NCI-H128 (cell line): ENCODE measurements at regions not wholly inside any gene's neighbourhood (a gene's known extent, or its start where the extent isn't known, plus 50 kb on each side); places are given as distances from the start of the nearest gene placed in this dataset.

Experiments
- DNase-seq: peaks from one replicate; lab custom pipeline; 2025; ENCODE audit not compliant: unreplicated experiment; lab: John Stamatoyannopoulos, UW

DNA sequence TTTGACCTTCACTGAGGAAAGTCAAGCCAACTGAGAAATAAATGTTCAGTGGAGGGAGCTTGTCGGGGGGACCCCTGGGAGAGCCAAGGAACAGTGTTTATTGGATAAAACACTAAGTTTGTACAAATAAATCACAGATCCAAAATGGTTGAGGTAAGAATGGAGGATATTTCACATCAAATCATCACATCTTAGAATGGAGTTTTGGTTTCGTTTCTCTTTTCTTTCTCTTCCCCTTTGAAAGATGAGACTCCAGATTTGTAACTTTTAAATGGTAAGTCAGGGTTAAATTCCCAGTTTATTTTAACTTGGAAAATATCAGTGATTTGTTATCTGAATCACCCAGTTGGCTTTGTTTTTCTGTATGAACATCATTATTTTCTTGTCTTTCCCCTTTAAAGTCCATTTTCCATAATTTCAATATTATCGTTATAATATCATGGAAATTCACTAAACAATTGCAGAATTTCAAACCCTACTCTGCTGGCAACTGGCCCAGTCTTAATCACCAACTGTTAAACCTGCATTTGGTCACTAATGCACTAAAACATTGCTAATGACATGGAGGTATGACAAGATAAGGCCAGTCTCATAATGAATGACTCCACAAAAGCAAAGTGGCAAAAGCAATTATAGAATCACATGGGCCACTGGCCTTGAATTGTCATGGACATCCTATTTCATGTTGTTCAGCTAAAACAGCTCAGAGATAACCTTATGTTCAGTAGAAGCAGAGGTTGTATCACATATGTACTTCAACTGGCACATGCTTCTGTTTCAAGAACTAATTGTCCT lies 295.1 kb downstream of the SHOX2 start:
- DNase-seq = no peak

DNA sequence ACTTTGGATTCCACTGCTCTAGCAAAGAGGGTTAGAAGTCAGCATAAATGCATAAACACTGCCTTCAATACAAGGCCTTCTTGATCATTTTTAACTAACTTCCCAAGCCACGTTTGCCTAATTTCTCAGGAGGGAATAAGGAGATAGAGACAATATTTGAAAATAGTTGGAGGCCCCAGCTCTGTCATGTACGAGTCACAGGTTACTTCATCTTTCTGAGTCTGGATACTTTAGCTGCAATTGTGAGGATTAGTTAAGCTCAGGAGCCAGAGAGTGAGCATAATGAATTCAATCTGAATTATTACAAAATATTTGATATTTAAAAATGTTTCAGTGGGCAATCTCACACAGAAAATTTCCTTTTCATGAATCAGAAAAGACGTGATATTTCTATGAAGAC lies 298.9 kb downstream of the SHOX2 start:
- no peak for DNase-seq

DNA sequence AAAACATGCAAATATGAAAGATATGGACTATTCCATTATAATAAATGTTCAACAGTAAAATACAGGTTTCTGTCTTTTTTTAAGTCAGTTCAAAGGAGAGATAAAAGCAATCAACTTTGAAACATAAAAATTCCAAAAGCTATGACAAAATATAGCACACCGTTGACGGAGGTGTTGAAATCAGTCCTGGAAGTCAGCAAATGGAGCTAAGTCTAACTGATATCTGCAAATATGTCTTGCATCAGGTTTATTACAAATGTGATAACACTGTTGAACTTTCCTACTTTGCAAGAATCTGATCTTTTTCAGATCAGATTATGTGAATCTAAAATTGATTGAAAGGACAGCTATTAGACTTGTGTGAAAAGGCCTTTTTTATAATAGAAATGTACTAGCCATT lies 300.7 kb downstream of the SHOX2 start:
- DNase-seq = no peak

DNA sequence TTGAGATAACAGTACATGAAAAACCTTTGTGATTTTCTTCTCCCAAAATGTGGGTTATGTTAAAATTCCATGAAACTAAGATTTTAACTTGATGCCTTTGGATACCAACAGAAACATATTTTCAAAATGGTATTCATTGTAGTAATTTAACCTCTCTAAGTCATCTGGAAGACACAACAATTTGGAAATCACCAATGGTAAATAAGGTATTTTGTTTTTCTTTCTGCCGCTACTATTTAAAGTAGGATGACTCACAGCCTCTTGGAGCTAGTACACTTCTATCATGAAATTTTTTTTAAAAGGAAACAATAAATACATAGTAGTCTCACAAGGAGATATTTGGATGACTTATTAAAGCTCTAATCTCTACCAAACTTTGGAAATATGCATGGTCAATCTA lies 291.6 kb upstream of the VEPH1 start:
- DNase-seq = no peak

DNA sequence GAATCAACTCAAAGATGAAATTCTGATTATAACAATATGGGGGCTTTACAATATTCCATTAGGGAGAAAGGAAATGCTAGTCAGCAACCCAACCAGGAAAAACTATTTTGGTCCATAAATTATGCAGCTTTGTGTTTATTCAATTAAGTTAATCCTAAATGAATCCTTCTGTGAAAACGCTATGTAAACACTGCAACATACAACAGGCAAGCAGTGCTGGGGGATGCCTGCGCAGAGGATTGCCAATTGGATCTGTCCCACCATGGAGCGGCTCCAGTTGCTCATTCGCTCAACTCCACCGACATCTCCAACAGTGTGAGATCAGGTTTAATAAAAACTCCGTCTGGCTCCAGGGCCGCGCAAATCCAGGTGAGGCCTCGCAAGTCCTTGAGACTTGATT lies 290.5 kb upstream of the VEPH1 start:
- DNase-seq = no peak

DNA sequence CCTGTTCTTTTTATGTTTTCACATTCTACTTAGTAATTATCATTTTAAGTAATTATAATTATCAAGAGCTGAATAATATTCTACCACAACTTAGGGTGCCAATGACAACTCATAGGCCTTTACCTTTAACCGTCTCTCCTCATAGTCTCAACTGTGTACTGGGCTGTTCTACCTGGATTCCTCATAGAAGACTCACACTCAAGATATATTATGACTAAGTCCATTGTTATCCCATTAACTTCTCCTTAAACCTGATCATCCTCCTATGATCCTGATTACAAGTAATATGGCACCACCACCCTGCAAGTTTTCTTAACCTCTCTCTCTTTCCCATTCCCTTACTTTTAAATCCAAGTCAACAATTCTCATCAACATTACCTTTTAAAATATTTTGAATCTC lies 285.9 kb upstream of the VEPH1 start:
- DNase-seq = no peak

DNA sequence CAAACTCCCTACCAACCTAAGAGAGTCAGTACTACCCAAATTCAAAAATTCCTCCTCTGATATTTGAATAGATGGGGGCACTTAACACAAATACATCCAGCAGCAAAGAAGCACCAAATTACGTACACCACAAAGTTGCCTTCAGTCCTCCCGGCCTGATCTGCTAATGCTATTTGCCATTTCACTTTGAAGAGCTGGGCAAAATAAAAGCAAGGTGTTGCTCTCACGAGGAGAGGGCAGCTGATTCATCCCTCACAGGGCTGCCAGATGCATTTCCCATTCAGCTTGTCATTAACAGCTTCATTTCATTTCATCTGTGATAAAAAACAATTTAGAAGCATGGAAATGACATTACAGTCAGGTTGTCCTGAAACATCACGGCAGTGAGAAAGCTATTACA lies 283.4 kb upstream of the VEPH1 start:
- peak; percentile 27 for DNase-seq

DNA sequence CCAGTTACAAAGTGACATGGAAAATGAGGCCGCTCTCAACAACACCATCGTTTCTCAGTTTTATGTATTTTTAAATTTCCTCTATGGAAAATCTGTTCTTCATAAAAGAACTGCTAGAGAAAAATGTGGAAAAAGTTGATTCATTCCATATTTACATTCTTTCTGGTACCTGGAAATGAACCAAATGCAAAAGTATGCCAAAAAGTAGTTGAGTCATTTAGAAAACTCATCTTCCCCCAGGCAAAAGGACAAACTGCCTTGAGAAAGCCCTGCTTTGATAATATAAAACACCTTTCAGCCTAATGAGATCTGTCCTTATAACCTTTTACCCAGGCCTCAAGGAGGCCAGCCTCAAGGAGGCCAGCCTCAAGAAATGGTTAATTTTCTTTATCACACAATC lies 283.0 kb upstream of the VEPH1 start:
- DNase-seq = no peak

DNA sequence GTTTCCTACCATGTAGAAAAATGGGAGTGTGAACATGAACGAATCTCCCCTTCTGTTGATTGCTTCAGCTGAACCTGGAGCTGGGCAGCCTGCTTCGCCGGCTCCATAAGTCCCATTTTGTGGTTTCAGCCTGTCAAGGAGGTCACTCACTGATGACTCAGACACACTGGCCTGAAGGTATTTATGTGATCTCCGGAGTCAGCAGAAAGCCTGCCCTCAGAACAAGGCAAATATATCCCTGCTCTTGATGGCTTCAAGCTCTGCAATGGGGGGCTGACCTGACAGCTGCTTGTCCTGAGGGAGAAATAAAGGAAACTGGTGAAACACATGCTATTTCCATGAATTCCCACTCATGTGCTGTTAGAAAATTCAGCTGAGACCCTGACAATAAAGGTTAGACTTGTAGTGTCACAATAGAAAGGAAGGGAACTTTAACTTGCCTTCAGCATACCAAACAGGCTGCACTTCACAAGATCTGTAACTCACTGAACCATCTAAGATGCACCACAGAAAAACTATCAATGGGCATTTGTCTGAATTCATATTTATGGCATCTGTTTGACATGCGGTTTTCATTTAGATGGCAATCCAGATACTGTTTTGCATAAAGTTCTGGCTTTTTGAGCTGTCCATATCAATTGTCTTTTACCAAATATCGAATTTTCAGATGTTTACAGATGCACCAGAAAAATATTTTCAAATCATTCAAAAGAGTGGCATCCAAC lies 282.0 kb upstream of the VEPH1 start:
- DNase-seq = no peak

DNA sequence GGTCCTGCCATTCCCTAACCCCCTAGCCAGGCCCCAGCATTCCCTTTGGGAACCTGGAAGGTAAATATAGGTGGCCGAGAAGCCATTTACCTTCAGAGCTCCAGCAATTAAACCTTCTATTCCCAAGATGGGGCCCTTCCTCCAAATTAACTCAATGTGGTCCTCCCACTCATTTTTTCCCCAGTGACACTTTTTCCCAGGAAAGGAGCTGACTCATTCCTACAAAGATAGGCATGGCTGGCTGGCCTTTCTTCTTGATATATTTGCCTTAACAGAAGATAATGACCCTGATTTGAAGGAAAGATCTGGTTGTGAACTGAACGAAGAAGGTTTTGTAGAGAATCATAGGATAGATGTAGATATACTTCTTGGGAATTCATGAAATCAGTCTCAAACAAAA lies 279.0 kb upstream of the VEPH1 start:
- no peak for DNase-seq

DNA sequence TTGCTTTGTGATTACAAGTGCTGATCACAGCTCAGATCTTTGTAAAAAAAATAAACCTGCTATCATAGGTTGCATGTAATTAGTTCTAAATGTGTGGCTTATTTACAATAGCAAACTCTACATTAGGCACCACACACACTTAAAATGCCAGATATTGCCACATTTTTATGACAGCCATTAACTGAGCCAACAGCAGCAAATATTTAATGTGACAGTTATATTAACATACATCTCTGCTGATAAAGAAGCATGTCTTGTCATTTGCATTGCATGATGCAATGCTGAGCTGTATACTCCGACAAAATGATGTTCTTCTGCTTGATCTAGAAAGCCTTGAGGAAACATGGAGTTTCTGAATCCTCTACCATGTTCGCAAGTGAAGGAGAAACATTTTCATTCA lies 273.6 kb upstream of the VEPH1 start:
- no peak for DNase-seq

DNA sequence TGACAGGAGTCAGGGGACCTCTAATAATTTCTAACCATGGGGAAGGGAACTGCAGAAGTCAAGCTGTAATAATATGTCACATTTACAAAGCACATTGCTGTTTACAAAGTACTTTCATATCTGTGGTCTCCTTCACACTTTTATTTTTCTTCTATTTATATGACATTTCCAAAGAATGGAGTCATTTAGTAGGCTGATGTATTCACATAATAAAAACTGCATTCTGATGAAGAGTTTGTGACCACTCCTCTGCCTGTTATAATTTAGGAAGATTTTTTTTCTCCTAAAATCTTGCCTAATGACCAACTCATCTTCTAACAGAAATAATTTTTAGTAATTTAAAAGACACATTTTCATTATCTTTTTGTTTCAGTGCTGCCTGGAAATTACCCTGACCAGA lies 272.2 kb upstream of the VEPH1 start:
- DNase-seq = no peak

DNA sequence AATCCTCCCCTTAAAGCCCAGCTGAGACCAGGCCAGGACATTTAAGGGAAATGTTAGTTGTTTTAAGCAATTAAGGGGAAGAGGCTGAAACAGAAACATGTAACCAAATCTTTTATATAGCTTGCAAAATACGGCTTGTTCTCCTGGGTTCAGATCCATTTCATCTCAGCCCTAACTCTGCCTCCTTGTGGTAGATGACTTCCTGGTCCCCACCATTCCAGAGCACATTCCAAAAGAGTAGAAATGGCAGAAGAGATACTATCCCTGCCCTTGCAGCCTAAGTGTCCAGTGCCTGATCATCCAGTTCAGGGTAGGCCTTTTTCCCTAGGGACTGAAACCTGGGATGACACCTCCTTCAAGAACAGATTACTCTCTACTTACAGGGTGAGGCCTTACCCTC lies 266.2 kb upstream of the VEPH1 start:
- no peak for DNase-seq

DNA sequence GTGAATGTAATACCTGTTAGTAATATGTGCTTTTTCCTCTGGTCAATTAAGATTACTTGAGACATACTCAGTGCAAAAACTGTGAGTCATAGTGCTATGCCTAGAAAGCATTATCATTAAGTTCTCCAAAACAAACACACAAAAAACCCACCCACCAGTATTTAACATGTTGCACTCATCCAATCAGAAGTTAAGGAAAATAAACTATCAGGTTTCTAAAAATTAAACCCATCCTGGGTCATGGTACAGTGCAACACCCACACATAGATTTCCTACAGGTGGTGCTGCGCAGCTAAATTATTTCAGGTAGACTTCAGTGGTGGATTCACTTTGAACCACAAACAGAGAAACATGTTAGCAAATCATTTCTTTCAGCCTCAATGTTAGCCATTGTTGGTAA lies 264.4 kb upstream of the VEPH1 start:
- DNase-seq = no peak

DNA sequence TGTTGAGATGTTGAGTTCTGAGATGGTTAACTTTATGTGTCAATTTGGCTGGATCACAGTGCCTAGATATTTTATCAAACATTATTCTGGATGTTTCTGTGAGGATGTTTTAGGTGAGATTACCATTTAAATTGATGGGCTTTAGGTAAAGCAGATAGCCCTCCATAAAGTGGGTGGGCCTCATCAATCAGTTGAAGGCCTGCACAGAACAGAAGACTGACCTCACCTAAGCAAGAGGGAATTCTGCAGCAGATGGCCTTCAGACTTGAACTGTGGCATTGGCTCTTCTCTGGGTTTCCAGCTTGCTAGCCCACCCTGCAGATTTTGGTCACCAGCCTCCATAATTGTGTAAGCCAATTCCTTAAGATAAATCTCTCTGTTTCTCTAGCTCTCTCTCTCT lies 260.4 kb upstream of the VEPH1 start:
- DNase-seq = no peak

DNA sequence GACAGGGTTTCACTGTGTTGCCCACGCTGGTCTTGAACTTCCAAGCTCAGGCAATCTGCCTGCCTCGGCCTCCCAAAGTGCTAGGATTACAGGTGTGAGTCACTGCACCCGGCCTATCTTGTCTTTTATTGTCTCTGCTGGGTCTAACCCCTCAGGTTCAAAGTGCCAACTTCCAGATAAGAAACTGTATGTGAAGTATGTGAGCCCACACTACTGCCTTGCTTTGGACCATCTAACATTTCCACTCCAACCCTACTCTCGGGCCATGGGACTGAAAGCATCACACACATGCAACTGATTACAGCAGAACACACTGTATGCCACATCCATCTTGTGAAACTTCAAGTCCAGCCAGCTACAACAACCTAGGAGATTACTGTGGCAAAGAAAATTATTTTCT lies 256.1 kb upstream of the VEPH1 start:
- no peak for DNase-seq

DNA sequence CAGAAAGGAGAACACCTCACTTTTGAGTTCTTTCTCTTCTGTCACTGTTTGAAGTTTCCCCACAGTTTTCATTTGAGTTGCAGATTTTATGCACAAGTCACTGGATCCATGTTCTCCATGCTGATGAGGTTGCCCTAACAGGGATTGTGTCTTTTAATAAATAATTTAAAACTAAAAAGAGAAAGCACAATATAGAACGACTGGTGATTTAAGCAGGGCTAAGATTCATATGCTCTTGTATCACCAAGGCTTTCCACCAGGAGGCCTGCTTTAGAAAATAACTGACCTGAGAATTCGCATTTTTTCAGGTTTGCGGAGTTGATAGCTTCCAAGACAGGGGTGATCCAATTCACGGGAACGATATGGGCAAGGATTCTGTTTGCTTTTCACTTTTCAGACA lies 252.0 kb upstream of the VEPH1 start:
- no peak for DNase-seq

DNA sequence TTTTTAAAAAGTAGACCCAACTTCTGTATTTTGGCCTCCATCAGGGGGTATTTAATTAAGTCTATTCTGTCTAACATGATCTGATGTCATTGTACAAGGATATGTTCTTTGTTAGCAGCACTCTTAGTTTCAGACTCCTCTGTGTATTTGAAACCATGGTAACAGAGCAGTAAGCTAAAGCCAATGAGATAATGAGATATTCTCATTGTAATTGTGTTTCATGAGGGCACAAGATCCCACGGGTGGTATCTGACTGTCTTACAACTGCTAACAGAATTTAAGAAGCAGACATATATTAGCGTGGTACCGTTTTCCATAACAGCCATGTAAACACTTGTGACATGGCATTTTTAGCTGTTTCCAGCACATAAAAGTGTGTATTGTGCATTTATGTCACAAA lies 251.2 kb upstream of the VEPH1 start:
- DNase-seq = no peak

DNA sequence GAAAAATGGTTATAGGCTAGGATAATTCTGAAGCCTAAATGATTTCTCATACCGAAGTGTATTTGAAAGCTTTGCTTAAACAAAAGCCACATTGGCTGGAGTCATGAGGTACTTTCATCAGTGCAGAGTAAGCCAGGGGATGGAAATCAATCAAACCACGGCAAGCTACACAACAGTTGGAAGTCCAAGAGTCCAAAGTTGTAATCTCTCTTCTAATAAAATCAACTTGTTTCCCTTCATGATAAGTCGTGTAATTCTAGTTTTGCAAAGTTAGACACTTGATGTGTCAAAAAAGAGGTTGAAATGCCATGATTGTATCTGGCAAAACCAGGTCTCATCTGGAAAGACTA lies 250.5 kb upstream of the VEPH1 start:
- no peak for DNase-seq

DNA sequence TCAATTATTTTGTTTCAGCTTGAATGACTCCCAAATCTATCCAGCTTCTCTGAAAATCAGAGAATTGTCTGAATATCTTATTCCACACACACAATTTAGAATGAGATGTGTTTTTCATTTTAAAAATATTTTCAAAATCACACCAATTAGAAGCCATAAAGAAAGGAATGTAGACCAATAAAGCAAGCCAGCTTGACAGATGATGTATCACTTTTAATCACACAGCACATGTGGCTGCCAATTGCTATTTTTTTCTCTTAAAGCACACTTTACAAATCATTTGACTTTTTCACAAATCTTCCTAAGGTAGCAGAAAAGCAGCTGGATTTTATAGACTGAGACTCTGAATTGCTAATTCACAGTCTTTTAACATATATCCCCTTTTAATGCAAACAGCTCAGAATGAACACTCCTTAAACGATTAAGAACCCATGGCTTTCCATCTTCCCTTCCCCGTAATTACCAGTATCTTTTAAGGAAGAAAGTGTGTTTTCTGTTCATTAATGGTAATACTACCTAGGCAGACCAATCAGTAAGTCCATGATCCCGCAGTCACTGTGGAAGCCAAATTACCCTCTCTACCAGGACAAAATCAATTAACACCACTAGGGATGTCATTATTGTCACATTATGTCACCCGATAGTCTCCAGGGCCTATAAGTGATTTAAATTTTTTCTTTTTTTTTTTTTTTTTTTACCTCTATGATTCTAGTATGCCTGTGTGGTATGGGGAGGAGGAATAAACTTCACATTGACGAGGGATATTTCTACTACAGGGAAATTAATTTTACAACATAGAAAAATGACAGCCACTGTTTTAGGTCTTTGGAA lies 250.0 kb upstream of the VEPH1 start:
- no peak for DNase-seq

DNA sequence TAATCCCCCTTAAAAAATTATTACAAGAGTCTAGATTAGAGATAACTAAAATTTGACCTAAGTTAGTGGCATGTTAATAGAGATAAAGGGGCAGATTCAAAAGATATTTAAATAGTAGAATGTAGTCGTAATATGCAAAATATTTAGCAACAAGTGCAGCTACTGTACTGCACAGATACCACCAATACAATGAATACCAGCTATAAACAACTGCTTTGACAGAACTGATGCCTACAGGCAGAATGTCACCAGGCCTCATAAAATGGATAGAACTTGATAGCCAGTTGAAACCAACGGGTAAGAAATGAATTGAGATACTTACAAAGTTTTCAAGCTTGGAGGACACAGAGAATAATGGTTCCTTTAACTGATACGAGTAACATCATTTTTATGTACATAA lies 249.3 kb upstream of the VEPH1 start:
- DNase-seq = no peak

DNA sequence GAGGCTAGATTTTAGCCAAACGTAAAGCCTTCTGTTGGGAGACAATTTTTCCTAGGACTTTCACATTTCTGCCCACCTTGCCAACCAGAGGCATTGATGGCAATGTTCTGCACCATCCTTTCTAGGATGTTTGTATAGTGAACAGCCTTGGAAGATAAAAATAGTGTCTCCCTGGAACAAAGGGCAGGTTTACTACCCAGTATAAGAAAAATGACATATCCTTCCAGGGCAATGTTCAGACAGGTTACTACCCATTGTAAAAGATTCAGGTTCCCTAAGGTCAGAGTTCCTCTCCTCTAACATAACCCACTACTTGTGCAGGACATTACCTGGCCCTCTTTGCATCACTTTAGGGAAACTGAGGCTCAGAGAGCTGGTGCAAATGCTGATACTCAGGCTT lies 248.2 kb upstream of the VEPH1 start:
- DNase-seq = no peak
